GM21786 (cell line): ENCODE measurements at regions not wholly inside any gene's neighbourhood (a gene's known extent, or its start where the extent isn't known, plus 50 kb on each side); places are given as distances from the start of the nearest gene placed in this dataset.

ENCODE experiments used
- ATAC-seq: cut with Tn5 transposase; IDR thresholded peaks from one replicate; pipeline ENCODE4 v1.9.1; 2021; ENCODE audit not compliant: unreplicated experiment

- ATAC-seq, result no peak
Observed at GRCh38 chr14:101116486-101117130, 213.1 kb upstream of the RTL1 start.

- ATAC-seq, result no peak
Observed at GRCh38 chr14:101117543-101117942, 214.0 kb upstream of the RTL1 start.

- ATAC-seq, result no peak
Observed at GRCh38 chr14:101118233-101118632, 214.7 kb upstream of the RTL1 start.

- ATAC-seq, result no peak
Observed at GRCh38 chr14:101118746-101119591, 215.4 kb upstream of the RTL1 start.

GRCh38 chr14:101119830-101120571, 216.5 kb upstream of the RTL1 start:
- ATAC-seq, result no peak

- ATAC-seq, result no peak
Observed at GRCh38 chr14:101120641-101121507, 217.4 kb upstream of the RTL1 start.

GRCh38 chr14:101121508-101122139, 218.1 kb upstream of the RTL1 start:
- no peak for ATAC-seq

- no peak for ATAC-seq
Observed at GRCh38 chr14:101122237-101123141, 219.0 kb upstream of the RTL1 start.

- no peak for ATAC-seq
Observed at GRCh38 chr14:101123618-101124510, 220.3 kb upstream of the RTL1 start.

GRCh38 chr14:101124815-101125214, 221.3 kb upstream of the RTL1 start:
- no peak for ATAC-seq

- ATAC-seq, result no peak
Observed at GRCh38 chr14:101125313-101125712, 221.8 kb upstream of the RTL1 start.

- no peak for ATAC-seq
Observed at GRCh38 chr14:101125719-101126651, 222.5 kb upstream of the RTL1 start.

- no peak for ATAC-seq
Observed at GRCh38 chr14:101126731-101127130, 223.2 kb upstream of the RTL1 start.

- no peak for ATAC-seq
Observed at GRCh38 chr14:101127224-101127623, 223.7 kb upstream of the RTL1 start.

- ATAC-seq, result no peak
Observed at GRCh38 chr14:101128478-101129321, 225.2 kb upstream of the RTL1 start.

GRCh38 chr14:101129521-101130167, 226.1 kb upstream of the RTL1 start:
- no peak for ATAC-seq
